HG02678 (cell line): ENCODE measurements at regions not wholly inside any gene's neighbourhood (a gene's known extent, or its start where the extent isn't known, plus 50 kb on each side); places are given as distances from the start of the nearest gene placed in this dataset.
A peak's percentile ranks its signal among the peaks of the same experiment; 100 is the strongest.
"Not testable (repeated sequence)": the region's sequence is repeated elsewhere in the genome, so short reads cannot be mapped to it uniquely, and the experiment has no call there.

ENCODE experiments used
- ATAC-seq: cut with Tn5 transposase; IDR thresholded peaks from one replicate; pipeline ENCODE4 v1.9.1; 2021; ENCODE audit warnings: mild to moderate bottlenecking, moderate library complexity; ENCODE audit not compliant: unreplicated experiment

GRCh38 chr3:187850258-187850921 lies 105.1 kb upstream of the BCL6 start:
- ATAC-seq: no peak

DNA sequence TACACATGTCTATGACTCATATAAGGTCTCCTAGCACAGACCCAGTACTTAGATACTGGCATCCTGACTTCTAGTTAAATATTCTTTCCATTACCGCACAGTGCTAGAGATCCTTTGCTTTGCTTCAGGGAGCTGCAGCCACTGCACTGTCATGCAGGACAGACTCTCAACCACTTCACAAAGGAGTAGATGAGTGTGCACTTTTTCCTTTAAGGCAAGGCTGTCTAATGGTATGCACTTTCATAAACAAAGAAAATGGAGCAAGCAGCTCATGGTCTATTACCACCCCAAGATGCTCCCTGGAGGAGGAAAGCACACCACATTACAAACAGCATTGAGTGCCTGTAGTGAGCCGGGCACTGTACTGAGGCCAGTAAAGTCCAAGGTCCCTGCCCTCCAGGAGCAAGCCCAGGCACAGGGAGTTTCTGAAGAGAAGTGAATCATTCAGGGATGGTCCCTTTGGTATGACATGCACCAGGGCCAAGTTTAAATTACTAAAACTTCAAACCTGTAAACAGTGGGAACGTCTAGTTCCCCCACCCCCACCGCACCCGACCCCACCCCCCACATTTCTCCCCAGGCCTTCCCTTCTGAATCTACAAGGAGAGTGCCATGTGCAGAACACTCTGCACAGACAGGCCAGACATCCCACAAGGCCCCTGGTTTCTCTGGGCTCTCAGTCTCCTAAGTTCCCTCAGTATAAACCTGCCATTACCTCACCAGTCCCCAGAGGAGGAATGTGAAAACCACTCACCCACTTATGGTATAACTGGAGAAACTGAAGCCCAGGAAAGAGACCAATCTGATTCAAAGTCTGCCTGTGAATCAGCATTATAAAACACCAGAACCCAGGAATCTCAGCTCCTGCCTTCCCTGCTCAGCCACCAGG lies 107.8 kb upstream of the BCL6 start:
- ATAC-seq: no peak

GRCh38 chr3:187855131-187855530 lies 109.9 kb upstream of the BCL6 start:
- no peak for ATAC-seq

DNA sequence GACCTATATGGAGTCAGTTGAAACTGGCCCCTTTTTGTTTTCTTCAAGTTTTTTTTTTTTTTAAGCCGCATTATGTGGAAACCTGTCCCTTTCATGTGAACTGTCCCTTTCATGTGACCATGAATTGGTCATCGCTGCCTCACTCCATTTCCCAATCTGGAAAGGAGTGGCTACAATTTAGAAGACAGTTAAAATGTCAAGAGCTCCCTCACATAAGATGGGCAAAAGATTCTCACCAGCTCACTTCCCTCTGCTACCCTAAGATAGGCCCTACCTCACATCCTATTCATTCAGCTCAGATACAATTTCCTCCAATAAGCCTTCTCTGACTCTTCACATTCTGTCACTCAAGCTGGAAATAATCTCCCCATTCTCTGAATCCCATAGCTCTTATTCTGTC lies 111.3 kb upstream of the BCL6 start:
- no peak for ATAC-seq

DNA sequence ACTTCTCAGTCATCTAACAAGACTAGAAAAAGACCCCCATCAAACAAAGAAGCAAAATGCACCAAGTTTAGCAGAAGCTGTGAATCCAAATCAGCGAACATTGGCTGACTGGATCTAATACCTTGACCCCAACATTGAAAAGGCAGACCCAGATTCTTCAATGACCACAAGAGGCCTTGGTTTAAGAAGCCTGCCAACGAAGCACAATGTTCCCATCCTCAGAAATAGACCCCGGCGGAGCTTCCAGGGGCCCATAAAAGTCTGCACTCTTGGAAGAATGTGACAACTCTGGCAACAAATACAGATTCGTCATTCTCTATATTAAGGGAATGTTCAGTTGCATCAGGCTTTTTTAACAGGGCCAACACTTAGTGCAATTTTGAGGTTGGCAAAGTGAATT lies 112.8 kb upstream of the BCL6 start:
- ATAC-seq: no peak

DNA sequence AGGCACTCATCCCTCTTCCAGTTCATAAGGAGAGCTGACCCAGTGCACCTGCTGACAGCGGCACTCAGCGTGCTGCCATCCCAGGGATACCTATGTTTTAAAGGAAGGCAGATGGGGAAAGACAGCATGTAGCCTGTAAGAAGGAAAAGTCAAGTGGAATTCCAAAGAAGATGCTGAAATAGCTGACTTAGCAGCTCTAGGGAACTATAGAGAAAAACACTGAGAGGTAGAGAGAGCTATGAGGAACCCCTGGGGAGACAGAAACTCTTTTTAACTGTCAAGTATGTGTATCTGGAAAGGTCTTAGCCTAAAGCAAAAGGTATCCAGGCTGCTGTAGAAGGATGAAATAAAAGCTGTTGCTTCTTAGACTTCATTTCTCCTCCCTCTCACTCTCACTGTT lies 113.4 kb upstream of the BCL6 start:
- no peak for ATAC-seq

DNA sequence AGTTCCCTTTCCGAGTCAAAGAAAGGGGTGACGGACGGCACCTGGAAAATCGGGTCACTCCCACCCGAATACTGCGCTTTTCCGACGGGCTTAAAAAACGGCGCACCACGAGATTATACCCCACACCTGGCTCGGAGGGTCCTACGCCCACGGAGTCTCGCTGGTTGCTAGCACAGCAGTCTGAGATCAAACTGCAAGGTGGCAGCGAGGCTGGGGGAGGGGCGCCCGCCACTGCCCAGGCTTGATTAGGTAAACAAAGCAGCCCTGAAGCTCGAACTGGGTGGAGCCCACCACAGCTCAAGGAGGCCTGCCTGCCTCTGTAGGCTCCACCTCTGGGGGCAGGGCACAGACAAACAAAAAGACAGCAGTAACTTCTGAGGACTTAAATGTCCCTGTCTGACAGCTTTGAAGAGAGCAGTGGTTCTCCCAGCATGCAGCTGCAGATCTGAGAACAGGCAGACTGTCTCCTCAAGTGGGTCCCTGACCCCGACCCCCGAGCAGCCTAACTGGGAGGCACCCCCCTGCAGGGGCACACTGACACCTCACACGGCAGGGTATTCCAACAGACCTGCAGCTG lies 117.5 kb upstream of the BCL6 start:
- ATAC-seq: not testable (repeated sequence)

DNA sequence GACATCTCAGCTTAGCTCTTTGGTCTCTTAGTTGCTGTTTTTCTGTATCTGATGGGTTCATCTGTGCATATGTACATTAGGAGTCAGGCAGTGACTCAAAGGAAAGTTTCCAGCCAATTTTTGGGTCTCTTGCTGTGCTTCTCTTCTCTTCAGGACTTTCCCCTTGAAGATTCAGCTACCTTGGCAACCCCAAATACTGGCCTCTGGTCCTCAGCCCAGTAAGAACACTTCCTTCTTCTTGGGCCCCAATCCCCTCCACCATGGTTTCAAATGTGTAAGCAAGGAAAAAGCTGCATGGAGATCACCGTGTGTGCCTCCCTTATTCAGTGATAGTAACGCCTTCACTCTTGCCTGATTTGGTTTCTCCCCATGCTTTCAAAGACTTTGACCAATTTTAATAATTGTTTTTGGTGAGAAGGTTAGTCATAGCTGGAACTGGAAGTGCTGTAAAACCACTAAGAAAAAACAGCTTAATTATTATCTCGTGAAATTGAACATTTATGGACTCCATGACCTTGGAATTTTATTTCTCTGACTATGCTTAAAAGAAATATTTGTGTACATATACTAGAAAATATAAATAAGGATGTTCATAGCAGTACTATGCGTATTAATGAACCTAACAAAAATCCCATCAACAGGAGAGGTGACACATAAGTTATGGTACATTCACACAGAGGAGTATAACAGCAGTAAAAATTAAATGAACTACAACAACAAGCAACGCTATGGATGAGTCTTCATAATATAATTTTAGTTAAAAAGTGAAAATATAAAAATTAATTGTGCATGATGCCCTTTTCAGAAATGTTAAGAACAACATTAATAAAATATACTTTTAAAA lies 125.3 kb upstream of the BCL6 start:
- peak; percentile 74 for ATAC-seq

GRCh38 chr3:187871204-187871591 lies 125.9 kb upstream of the BCL6 start:
- no peak for ATAC-seq

DNA sequence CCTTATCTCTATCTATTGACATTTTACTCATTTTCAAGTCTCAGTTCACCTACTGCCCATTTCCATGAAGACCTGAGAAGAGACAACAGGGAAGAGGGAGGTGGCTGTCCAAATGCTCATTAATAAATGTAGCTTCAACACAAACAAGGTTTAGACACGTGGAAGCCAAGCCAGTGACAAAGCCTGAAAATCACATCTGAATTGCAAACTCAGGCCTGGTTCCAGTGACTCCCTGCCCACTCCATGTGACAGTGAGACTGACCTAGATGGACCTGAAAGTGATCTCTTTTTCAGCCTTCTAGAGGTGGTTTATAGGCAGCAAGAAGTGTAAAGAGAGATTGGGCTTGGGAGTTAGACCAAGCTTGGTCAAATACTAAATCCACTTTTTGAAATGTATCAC lies 126.6 kb upstream of the BCL6 start:
- ATAC-seq: no peak

DNA sequence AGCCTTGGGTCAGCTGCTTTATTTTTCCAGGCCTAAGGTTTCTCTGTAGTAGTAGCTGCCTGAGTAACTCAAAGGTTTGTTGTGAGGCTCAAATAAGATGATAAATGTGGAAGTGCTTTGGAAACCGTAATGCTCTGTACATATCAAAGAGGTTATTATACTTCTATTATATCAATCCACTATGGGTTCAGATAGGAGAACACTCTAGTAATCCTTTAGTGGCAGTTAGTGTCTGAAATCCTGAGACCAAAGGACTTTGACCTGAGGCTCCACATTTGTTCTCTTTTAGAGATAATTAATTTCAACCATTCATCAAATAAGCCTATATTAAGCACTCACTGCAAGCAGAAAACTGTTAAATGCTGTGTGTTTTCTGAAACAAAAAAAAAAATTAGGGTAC lies 128.6 kb upstream of the BCL6 start:
- no peak for ATAC-seq

GRCh38 chr3:187875863-187876262 lies 130.6 kb upstream of the BCL6 start:
- ATAC-seq: no peak

- ATAC-seq: no peak
These were observed 133.7 kb upstream of the BCL6 start for GRCh38 chr3:187878772-187879518.

GRCh38 chr3:187880441-187880840 lies 135.2 kb upstream of the BCL6 start:
- ATAC-seq: no peak

- no peak for ATAC-seq
These were observed 135.6 kb upstream of the BCL6 start for GRCh38 chr3:187880851-187881250.

DNA sequence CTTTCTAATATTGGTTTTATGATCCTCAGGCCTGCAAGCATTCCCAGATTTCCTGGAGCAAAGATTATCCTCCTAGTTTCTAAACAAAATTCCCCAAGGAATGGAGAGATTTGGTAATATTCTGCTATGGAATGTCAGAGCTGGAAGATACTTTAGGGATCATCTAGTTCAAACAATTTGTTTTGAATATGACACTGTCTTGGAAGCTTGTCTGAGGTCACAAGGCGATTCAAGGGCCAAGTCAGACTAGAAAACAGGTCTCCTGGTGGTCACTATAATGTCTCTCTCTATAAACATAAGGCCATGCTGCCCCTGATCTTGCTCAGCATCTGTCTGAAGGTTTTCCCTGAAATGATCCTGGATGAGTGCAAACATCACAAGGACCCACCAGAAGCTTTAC lies 143.4 kb upstream of the BCL6 start:
- no peak for ATAC-seq

DNA sequence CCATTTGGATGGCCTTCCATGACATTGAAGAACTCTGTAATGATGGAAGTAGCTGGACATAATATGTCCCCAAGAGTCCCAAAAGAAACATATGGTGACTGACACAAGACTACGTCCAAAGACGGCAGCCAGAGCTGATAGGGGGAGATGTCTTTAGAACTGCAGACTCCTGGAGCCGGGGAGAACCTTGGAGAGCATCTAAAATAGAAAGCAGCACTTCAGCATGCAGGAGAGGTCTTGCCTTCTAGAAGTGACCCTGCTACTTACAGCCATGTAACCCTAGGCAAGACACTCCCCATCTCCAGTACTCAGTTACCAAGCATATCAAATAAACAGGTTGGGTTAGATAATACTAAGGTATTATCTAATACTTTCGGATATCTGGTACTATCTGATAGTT lies 143.8 kb upstream of the BCL6 start:
- no peak for ATAC-seq

GRCh38 chr3:187889601-187890404 lies 144.5 kb upstream of the BCL6 start:
- no peak for ATAC-seq

DNA sequence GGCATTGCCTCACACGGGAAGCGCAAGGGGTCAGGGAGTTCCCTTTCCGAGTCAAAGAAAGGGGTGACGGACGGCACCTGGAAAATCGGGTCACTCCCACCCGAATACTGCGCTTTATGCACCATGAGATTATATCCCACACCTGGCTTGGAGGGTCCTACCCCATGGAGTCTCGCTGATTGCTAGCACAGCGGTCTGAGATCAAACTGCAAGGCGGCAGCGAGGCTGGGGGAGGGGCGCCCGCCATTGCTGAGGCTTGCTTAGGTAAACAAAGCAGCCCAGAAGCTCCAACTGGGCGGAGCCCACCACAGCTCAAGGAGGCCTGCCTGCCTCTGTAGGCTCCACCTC lies 145.1 kb upstream of the BCL6 start:
- ATAC-seq: not testable (repeated sequence)

GRCh38 chr3:187896646-187897045 lies 151.4 kb upstream of the BCL6 start:
- ATAC-seq: no peak
